H9 (cell line): ENCODE measurements at regions not wholly inside any gene's neighbourhood (a gene's known extent, or its start where the extent isn't known, plus 50 kb on each side); places are given as distances from the start of the nearest gene placed in this dataset.

Experiments used
- DNase-seq: peaks from one replicate; pipeline ENCODE4 v3.0.0-alpha.2; 2017
- H2AFZ ChIP-seq: one replicate; pipeline ENCODE4 v1.6.1; 2013; ENCODE audit warnings: mild to moderate bottlenecking, low read length, control low read depth, moderate library complexity
- H2AK5ac ChIP-seq: 2 replicates; pipeline ENCODE4 v1.6.1; 2013; ENCODE audit warnings: low read length, control low read depth, mixed read lengths; ENCODE audit not compliant: insufficient read length
- H2BK120ac ChIP-seq: one replicate; pipeline ENCODE4 v1.6.1; 2013; ENCODE audit warnings: low read depth, mild to moderate bottlenecking, low read length, control low read depth, inconsistent platforms; ENCODE audit not compliant: poor library complexity, severe bottlenecking
- H2BK12ac ChIP-seq: 2 replicates; pipeline ENCODE4 v1.6.1; 2013; ENCODE audit warnings: low read length, control low read depth, mixed read lengths, low read depth; ENCODE audit not compliant: insufficient read length
- H2BK15ac ChIP-seq: 2 replicates; pipeline ENCODE4 v1.6.1; 2013; ENCODE audit warnings: low read depth, low read length, control low read depth
- H2BK20ac ChIP-seq: one replicate; pipeline ENCODE4 v1.6.1; 2013; ENCODE audit warnings: low read depth, mild to moderate bottlenecking, low read length, control low read depth, inconsistent platforms; ENCODE audit not compliant: poor library complexity, severe bottlenecking
- H2BK5ac ChIP-seq: 2 replicates; pipeline ENCODE4 v1.6.1; 2013; ENCODE audit warnings: low read length, control low read depth, mixed read lengths; ENCODE audit not compliant: insufficient read length
- H3K14ac ChIP-seq: 2 replicates; pipeline ENCODE4 v1.6.1; 2013; ENCODE audit warnings: low read length, control low read depth; ENCODE audit not compliant: insufficient read depth
- H3K18ac ChIP-seq: 2 replicates; pipeline ENCODE4 v1.6.1; 2013; ENCODE audit warnings: low read depth, mild to moderate bottlenecking, mixed read lengths, low read length, control low read depth; ENCODE audit not compliant: insufficient read length
- H3K23ac ChIP-seq: 2 replicates; pipeline ENCODE4 v1.6.1; 2013; ENCODE audit warnings: low read length, control low read depth, mixed read lengths, low read depth; ENCODE audit not compliant: insufficient read length
- H3K23me2 ChIP-seq: 2 replicates; pipeline ENCODE4 v1.6.1; 2013; ENCODE audit warnings: low read depth, mild to moderate bottlenecking, mixed read lengths, low read length, control low read depth; ENCODE audit not compliant: insufficient read length, poor library complexity, severe bottlenecking
- H3K27ac ChIP-seq: 2 replicates; pipeline ENCODE4 v1.5.1; 2013; ENCODE audit warnings: low read length, control low read depth, mixed read lengths, low read depth; ENCODE audit not compliant: insufficient read length
- H3K27me3 ChIP-seq: 2 replicates; pipeline ENCODE4 v1.6.1; 2013; ENCODE audit warnings: low read length, control low read depth, inconsistent platforms; ENCODE audit not compliant: insufficient read depth
- H3K4ac ChIP-seq: 2 replicates; pipeline ENCODE4 v1.6.1; 2013; ENCODE audit warnings: low read depth, mild to moderate bottlenecking, control low read depth, inconsistent platforms, low read length, moderate library complexity
- H3K4me1 ChIP-seq: 2 replicates; pipeline ENCODE4 v1.6.1; 2013; ENCODE audit warnings: low read length, control low read depth, inconsistent platforms; ENCODE audit not compliant: insufficient read depth
- H3K4me2 ChIP-seq: 2 replicates; pipeline ENCODE4 v1.6.1; 2013; ENCODE audit warnings: low read length, control low read depth, mixed read lengths; ENCODE audit not compliant: insufficient read length, insufficient read depth
- H3K56ac ChIP-seq: 2 replicates; pipeline ENCODE4 v1.6.1; 2013; ENCODE audit warnings: low read depth, mild to moderate bottlenecking, mixed read lengths, low read length, control low read depth; ENCODE audit not compliant: insufficient read length
- H3K79me1 ChIP-seq: 2 replicates; pipeline ENCODE4 v1.6.1; 2013; ENCODE audit warnings: low read depth, mild to moderate bottlenecking, moderate library complexity, low read length, control low read depth, inconsistent platforms; ENCODE audit not compliant: insufficient read depth, poor library complexity, severe bottlenecking
- H3K79me2 ChIP-seq: 2 replicates; pipeline ENCODE4 v1.6.1; 2013; ENCODE audit warnings: low read length, control low read depth, inconsistent platforms; ENCODE audit not compliant: insufficient read depth
- H3K9ac ChIP-seq: 2 replicates; pipeline ENCODE4 v1.6.1; 2013; ENCODE audit warnings: low read length, control low read depth, mixed read lengths; ENCODE audit not compliant: insufficient read length; ENCODE audit errors: extremely low read depth
- H3K9me3 ChIP-seq: one replicate; pipeline ENCODE4 v1.6.1; 2013; ENCODE audit warnings: low read depth, low read length, inconsistent platforms; ENCODE audit not compliant: control insufficient read depth
- H3T11ph ChIP-seq: one replicate; pipeline ENCODE4 v1.6.1; 2013; ENCODE audit warnings: mild to moderate bottlenecking, low read length, control low read depth, inconsistent platforms
- H4K20me1 ChIP-seq: one replicate; pipeline ENCODE4 v1.6.1; 2013; ENCODE audit not compliant: control insufficient read depth, insufficient read length, insufficient read depth
- H4K5ac ChIP-seq: 2 replicates; pipeline ENCODE4 v1.6.1; 2013; ENCODE audit warnings: low read depth, mild to moderate bottlenecking, mixed read lengths, low read length, control low read depth; ENCODE audit not compliant: insufficient read length
- H4K8ac ChIP-seq: replicated peaks from 2 replicates; pipeline ENCODE4 v1.6.1; 2013; ENCODE audit warnings: low read length, control low read depth, mixed read lengths, low read depth; ENCODE audit not compliant: insufficient read length
- H4K91ac ChIP-seq: 2 replicates; pipeline ENCODE4 v1.6.1; 2013; ENCODE audit warnings: low read depth, mild to moderate bottlenecking, moderate library complexity, mixed read lengths, low read length, control low read depth; ENCODE audit not compliant: insufficient read length
- H3K27ac Mint-ChIP-seq, 3 experiments: 2 replicates in 2 of 3; 3 replicates in 1 of 3; pipeline ENCODE4 v1.8.0; 2020 to 2021; ENCODE audit warnings: mixed read lengths in 3 of 3, mild to moderate bottlenecking in 1 of 3, moderate library complexity in 1 of 3
- H3K27me3 Mint-ChIP-seq: 2 replicates; pipeline ENCODE4 v1.8.0; 2021; ENCODE audit warnings: low read depth, mild to moderate bottlenecking, moderate library complexity, mixed read lengths
- H3K36me3 Mint-ChIP-seq, 3 experiments: 2 replicates in 2 of 3; 3 replicates in 1 of 3; pipeline ENCODE4 v1.8.0; 2020 to 2021; ENCODE audit warnings: low read depth in 3 of 3, mixed read lengths in 3 of 3; ENCODE audit not compliant: insufficient read depth in 1 of 3
- H3K4me1 Mint-ChIP-seq, 2 experiments: 2 replicates each; pipeline ENCODE4 v1.8.0; 2020; ENCODE audit warnings: mixed read lengths in 2 of 2
- H3K4me3 Mint-ChIP-seq, 2 experiments: 2 replicates in 1 of 2; 3 replicates in 1 of 2; pipeline ENCODE4 v1.8.0; 2020 to 2021; ENCODE audit warnings: mild to moderate bottlenecking in 2 of 2, mixed read lengths in 2 of 2, moderate library complexity in 1 of 2
- H3K9me3 Mint-ChIP-seq, 2 experiments: 2 replicates in 1 of 2; 3 replicates in 1 of 2; pipeline ENCODE4 v1.8.0; 2020; ENCODE audit warnings: mild to moderate bottlenecking in 2 of 2, mixed read lengths in 2 of 2, moderate library complexity in 1 of 2
- WGBS: extraction: QIAGEN DNeasy Blood & Tissue Kit; methylation state at CpG from one replicate; pipeline ENCODE4 v1.1.7; 2013; ENCODE audit warnings: missing lambda C conversion rate, low lambda C conversion rate, mixed read lengths; ENCODE audit not compliant: insufficient read length; ENCODE audit errors: extremely low coverage; 5-methylcytosine and 5-hydroxymethylcytosine counted together
- TF ChIP-seq, protein P1 (sequence below): fragments of 200-600 bp; sonication (generic); conservative IDR thresholded peaks from 3 replicates; pipeline ENCODE4 v1.8.0; 2021; ENCODE audit warnings: antibody characterized with exemption, mild to moderate bottlenecking

GRCh38 chr3:94226078-94226477, 163.2 kb downstream of the NSUN3 start:
- Histone ChIP-seq H3K79me1 (no peaks in the 10 kb centered on the region), H4K8ac (no peak overlapping the region), H2BK15ac (no peak overlapping the region), H4K91ac (no peak overlapping the region), H3K79me2 (no peaks in the 10 kb centered on the region), H3K18ac (no peak overlapping the region), H3K9ac (no peak overlapping the region), H3K4ac (no peak overlapping the region), H3T11ph (no peak overlapping the region), H3K27me3 (no peaks in the 10 kb centered on the region), H3K4me1 (no peaks in the 10 kb centered on the region), H3K9me3 (no peaks in the 10 kb centered on the region), H3K14ac (no peak overlapping the region), H2BK20ac (no peak overlapping the region), H2BK120ac (no peak overlapping the region), H2AFZ (no peak overlapping the region), H2BK5ac (no peak overlapping the region), H3K27ac (no peak overlapping the region), H4K20me1 (no peaks in the 10 kb centered on the region), H3K4me2 (no peak overlapping the region), H4K5ac (no peak overlapping the region), H2AK5ac (no peak overlapping the region), H3K23ac (no peak overlapping the region), H3K56ac (no peak overlapping the region), H3K23me2 (no peaks in the 10 kb centered on the region), H2BK12ac (no peak overlapping the region)
- WGBS, result no CpG with 5 or more reads among the region's 4 CpGs
- peaks cover 6 to 8% of the 10 kb centered on the region in 2 experiments for H3K4me1 Mint-ChIP-seq
- H3K36me3 Mint-ChIP-seq, result no peaks in the 10 kb centered on the region
- H3K27me3 Mint-ChIP-seq, result no peaks in the 10 kb centered on the region
- no peak overlapping the region for H3K4me3 Mint-ChIP-seq
- no peak for DNase-seq
- H3K9me3 Mint-ChIP-seq, result no peaks in the 10 kb centered on the region
- H3K27ac Mint-ChIP-seq, result no peak overlapping the region
- TF ChIP-seq, protein P1, sequence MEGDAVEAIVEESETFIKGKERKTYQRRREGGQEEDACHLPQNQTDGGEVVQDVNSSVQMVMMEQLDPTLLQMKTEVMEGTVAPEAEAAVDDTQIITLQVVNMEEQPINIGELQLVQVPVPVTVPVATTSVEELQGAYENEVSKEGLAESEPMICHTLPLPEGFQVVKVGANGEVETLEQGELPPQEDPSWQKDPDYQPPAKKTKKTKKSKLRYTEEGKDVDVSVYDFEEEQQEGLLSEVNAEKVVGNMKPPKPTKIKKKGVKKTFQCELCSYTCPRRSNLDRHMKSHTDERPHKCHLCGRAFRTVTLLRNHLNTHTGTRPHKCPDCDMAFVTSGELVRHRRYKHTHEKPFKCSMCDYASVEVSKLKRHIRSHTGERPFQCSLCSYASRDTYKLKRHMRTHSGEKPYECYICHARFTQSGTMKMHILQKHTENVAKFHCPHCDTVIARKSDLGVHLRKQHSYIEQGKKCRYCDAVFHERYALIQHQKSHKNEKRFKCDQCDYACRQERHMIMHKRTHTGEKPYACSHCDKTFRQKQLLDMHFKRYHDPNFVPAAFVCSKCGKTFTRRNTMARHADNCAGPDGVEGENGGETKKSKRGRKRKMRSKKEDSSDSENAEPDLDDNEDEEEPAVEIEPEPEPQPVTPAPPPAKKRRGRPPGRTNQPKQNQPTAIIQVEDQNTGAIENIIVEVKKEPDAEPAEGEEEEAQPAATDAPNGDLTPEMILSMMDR, result no peak
